NCI-H526 treated with DMSO at 0.1 percent for 48 hours (cell line): ENCODE measurements at regions not wholly inside any gene's neighbourhood (a gene's known extent, or its start where the extent isn't known, plus 50 kb on each side); places are given as distances from the start of the nearest gene placed in this dataset.
"Not testable (repeated sequence)": the region's sequence is repeated elsewhere in the genome, so short reads cannot be mapped to it uniquely, and the experiment has no call there.

Experiments used
- DNase-seq: peaks from one replicate; lab custom pipeline; 2025; lab: John Stamatoyannopoulos, UW

GRCh38 chr1:101550581-101550980 lies 313.8 kb downstream of the S1PR1 start:
- DNase-seq = no peak

- DNase-seq = no peak
Observed at GRCh38 chr1:101566883-101567538, 330.2 kb downstream of the S1PR1 start.

DNA sequence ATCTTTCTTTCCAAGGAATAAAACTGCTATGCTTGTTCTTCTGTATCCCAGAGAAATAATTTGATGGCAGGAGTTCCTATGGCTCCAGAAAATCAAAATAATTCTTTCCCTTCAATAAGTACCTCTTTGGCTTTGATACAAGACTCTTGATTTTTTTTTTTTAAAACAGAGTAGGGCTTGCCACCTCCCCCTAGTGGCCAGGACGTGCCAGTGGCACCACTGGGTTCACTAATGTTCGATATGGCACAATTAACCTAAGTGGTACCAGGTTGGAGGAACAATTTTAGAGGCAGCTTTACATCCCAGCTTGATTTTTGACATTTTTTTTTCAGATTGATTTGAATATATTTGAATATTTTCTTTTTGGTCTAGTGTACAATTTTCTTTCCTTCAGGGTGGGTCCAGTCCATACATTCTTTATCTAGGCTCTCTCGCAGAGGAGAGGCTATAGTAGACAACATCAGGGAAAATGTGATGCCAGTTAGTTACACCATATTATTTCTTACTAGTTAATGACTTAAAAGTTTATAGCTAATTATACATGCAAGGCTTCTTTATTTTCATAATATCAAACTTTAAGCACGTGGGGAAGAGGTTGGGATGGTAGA lies 330.9 kb downstream of the S1PR1 start:
- peak; percentile 12 for DNase-seq

DNA sequence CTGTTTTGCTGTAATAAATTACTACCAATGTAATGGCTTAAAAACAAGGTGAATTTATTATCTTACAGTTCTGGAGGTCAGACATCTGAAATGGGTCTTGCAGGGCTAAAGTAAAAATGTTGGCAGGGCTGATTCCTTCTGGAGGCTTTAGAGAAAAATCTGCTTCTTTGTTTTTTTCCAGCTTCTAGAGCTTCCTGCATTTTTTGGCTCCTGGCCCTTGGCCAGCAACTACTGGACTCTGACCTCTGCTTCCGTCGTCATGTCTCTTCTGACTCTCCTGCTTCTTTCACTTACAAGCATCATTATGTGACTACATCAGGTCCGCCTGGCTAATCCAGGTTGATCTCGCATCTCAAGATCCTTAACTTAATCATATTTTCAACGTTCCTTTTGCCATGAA lies 350.9 kb downstream of the S1PR1 start:
- DNase-seq = no peak

- DNase-seq = no peak
Observed at GRCh38 chr1:101588677-101589076, 351.9 kb downstream of the S1PR1 start.

DNA sequence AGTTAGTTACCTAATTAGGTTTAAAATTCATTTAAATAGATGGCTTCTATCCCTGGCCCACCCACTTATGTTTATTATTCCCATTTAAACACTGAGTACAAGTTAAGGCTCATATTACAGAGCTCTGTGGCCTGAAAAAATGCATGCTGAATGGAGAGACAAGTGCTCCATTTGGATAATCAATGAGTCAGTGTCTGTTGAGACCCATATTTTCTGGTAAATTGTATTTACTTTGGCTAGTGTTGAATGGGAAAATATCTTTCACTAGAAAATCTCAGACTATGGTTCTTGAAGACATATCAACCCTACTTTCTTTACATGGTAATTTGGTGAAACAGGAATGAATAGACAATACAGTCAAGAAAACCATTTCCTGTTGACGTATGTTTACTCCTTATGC lies 356.0 kb downstream of the S1PR1 start:
- DNase-seq = no peak

- no peak for DNase-seq
Observed at GRCh38 chr1:101595881-101596374, 359.1 kb downstream of the S1PR1 start.

DNA sequence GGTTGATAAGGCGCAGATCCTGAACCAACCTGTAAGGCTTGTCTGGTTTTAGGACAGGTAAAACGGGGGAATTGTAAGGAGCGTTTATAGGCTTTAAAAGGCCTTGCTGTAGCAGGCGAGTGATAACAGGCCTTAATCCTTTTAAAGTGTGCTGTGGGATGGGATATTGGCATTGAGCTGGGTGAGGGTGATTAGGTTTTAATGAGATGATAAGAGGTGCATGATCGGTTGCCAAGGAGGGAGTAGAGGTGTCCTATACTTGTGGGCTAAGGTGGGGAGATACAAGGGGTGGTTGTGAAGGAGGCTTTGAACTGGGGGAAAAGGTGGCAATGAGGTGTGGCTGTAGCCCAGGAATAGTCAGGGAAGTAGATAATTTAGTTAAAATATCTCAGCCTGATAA lies 363.8 kb downstream of the S1PR1 start:
- DNase-seq = not testable (repeated sequence)

DNA sequence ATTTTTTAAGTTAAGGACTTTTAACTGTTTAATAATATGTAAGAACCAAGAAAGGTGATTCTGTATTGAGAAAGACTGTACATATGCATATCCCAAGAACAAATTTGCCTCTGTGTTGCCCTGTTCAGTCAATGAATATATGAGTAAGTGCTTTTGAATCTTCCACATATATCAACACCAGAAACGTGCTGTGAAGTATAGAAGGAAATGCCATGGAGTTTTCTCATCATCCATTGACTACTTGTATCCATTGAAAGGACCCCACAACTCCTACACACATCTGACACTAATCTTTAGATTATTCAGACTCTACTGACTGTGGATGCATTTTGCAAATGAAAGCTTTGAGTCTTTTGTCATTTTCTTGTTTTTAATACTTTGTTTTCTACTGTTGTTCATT lies 366.9 kb downstream of the S1PR1 start:
- DNase-seq = no peak

GRCh38 chr1:101605878-101606277 lies 369.1 kb downstream of the S1PR1 start:
- DNase-seq = no peak

GRCh38 chr1:101613546-101613945 lies 376.7 kb downstream of the S1PR1 start:
- DNase-seq = no peak

DNA sequence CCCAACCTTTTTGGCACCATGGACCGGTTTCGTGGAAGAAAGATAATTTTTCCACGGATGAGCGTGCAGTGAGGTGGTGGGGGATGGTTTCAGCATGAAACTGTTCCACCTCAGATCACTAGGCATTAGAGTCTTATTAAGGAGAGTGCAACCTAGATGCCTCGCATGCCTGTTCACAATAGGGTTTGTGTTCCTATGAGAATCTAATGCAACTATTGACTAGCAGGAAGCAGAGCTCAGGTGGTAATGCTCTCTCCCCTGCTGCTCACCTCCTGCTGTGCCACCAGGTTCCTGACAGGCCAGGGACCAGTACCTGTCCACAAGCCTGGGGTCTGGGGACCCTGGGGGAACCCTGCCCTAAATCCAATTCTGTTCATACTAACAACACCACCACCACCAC lies 377.8 kb downstream of the OLFM3 start:
- DNase-seq = no peak

GRCh38 chr1:101632548-101633272 lies 364.0 kb downstream of the OLFM3 start:
- DNase-seq = no peak

DNA sequence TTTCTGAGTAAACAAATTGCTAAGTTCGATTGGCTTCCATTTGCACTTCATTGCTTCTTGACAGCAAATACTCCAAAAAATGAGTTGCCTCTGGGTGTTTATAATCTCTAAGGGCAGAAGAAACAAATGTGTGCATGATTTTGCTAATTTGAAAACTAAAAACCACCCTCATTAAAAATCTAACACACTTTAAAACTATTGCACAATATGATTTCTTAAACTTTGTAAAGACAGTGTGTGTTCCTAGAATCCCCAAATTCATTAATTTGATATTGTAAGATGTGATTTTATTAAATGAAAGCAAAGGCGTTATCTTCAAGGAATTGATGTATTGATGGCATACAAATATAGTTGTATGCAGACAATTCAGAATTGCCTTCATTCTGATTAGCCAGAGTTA lies 350.9 kb downstream of the OLFM3 start:
- DNase-seq = no peak

- DNase-seq = no peak
Observed at GRCh38 chr1:101652484-101652883, 344.2 kb downstream of the OLFM3 start.

DNA sequence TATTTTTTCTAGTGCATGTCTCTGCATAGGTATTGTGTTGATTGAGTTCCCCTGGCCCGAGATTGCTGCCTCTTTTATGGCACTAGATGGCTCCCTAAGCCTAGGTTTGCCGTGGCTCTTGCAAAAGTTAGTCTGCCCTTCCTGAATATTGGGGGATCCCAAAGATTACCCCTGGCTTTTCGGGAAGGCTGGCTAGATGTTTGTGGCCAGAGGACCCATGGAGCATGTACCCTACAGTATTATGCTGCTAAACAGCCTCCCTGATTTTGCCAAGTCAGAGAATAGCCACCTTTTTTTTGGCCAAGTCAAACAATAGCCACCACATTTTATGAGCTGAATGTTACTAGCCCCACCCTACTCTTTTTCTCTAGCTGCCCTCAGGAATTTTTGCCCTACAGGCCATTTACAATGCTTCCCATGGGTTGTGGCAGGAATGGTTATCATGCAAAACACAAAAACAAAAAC lies 343.2 kb downstream of the OLFM3 start:
- DNase-seq = peak; percentile 22

DNA sequence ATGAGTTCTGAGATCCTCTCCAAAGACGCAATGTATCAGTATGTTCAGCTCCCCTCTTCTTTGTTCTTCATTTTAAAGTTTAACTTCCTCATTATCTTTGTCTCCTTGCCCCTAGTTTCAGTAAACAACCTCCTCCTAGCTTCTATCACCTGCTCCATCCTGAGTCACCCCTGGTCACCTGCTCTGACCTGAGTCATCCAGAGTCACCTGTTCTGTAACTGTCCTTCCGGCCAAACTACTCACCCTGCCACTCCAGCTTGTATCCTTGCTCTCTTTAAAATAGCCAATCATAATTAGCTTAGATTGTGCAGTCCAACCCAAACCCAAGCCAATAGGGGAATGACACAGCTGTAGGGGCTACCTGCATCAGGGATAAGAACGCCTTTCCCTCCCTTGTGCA lies 332.0 kb downstream of the OLFM3 start:
- no peak for DNase-seq

- no peak for DNase-seq
Observed at GRCh38 chr1:101667761-101668160, 329.0 kb downstream of the OLFM3 start.

DNA sequence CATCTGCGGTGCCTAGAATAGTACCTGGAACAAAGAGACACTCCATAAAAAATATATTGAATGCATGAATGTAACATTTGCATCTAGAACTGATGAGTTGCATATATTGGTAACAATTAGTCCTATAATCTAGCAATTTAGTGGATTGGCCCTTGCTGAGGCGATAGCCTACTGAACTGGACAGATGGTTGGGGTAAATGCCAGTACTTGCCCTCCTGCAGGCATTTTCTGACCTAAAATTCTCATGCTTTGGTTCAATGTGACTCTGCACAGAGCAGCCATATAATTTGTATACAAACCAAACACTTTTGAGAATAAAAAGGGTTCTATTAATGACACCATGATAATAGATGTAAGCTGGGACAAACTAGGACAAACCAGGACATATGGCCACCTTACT lies 313.6 kb downstream of the OLFM3 start:
- no peak for DNase-seq

GRCh38 chr1:101683561-101683960 lies 313.2 kb downstream of the OLFM3 start:
- no peak for DNase-seq

DNA sequence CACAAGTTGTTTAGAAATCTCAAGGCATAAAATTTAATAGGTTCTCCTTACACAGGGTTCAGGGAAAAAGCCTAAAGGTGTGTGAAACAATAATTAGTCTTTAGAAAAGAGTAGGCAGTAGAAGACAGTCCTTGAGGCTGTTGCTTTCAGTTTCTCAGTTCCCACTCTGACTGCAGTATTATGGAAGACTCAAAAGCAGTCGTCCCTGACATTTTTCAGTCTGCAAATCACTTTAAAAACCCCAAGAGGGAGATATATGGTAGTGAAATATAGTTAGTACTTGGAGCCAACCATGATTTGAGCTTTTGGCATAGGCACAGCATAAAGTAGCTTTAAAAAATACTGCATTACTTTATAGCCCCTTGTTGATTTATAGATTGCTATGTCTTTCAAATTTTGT lies 299.7 kb downstream of the OLFM3 start:
- DNase-seq = no peak

- DNase-seq = no peak
Observed at GRCh38 chr1:101698681-101699080, 298.0 kb downstream of the OLFM3 start.

- peak; percentile 15 for DNase-seq
Observed at GRCh38 chr1:101704895-101705294, 291.8 kb downstream of the OLFM3 start.
